ENCODE measurements at regions not wholly inside any gene's neighbourhood (a gene's known extent, or its start where the extent isn't known, plus 50 kb on each side); places are given as distances from the start of the nearest gene placed in this dataset.
A peak's percentile ranks its signal among the peaks of the same experiment; 100 is the strongest.
"Not testable (repeated sequence)": the region's sequence is repeated elsewhere in the genome, so short reads cannot be mapped to it uniquely, and the experiment has no call there.

GRCh38 chr9:81028504-81028903 is 660.8 kb downstream of the TLE1 start:
- POLR2A ChIA-PET = no interaction called here
- no peak overlapping the region for H3K27ac Mint-ChIP-seq
- H3K36me3 Mint-ChIP-seq = no peaks in the 10 kb centered on the region
- no peaks in the 10 kb centered on the region for H3K27me3 Mint-ChIP-seq
- DNase-seq (no peak), ATAC-seq (ENCODE audit: low read depth) (no peak)
- no peaks in the 10 kb centered on the region for H3K4me1 Mint-ChIP-seq
- no peak overlapping the region for H3K4me3 Mint-ChIP-seq
- no peaks in the 10 kb centered on the region for H3K9me3 Mint-ChIP-seq

- POLR2A ChIA-PET = no interaction called here
Observed at GRCh38 chr9:81022177-81022576, 667.2 kb downstream of the TLE1 start.

GRCh38 chr9:81014945-81015344 is 674.4 kb downstream of the TLE1 start:
- H3K27ac Mint-ChIP-seq = not testable (repeated sequence)

More at GRCh38 chr9:81022177-81022576, 667.2 kb downstream of the TLE1 start:
- ATAC-seq (ENCODE audit: low read depth) = no peak
- DNase-seq = no peak
- H3K27me3 Mint-ChIP-seq = no peaks in the 10 kb centered on the region
- no peak overlapping the region for H3K27ac Mint-ChIP-seq
- H3K9me3 Mint-ChIP-seq = no peaks in the 10 kb centered on the region
- H3K36me3 Mint-ChIP-seq = no peaks in the 10 kb centered on the region
- H3K4me1 Mint-ChIP-seq = no peaks in the 10 kb centered on the region
- H3K4me3 Mint-ChIP-seq = no peak overlapping the region

GRCh38 chr9:81013191-81013590 is 676.2 kb downstream of the TLE1 start:
- H3K4me1 Mint-ChIP-seq; H3K27ac Mint-ChIP-seq; POLR2A ChIA-PET; H3K36me3 Mint-ChIP-seq; H3K9me3 Mint-ChIP-seq; ATAC-seq (ENCODE audit: low read depth); DNase-seq; H3K27me3 Mint-ChIP-seq; H3K4me3 Mint-ChIP-seq: not testable (repeated sequence)

More at GRCh38 chr9:81014945-81015344, 674.4 kb downstream of the TLE1 start:
- H3K4me3 Mint-ChIP-seq; H3K36me3 Mint-ChIP-seq; POLR2A ChIA-PET; H3K27me3 Mint-ChIP-seq; DNase-seq; H3K4me1 Mint-ChIP-seq; H3K9me3 Mint-ChIP-seq; ATAC-seq (ENCODE audit: low read depth): not testable (repeated sequence)

GRCh38 chr9:81002906-81003305 is 686.4 kb downstream of the TLE1 start:
- Mint-ChIP-seq H3K9me3 (peaks cover 4% of the 10 kb centered on the region), H3K4me3 (no peak overlapping the region), H3K36me3 (no peaks in the 10 kb centered on the region), H3K27me3 (peaks cover 4% of the 10 kb centered on the region), H3K4me1 (peaks cover 4% of the 10 kb centered on the region), H3K27ac (no peak overlapping the region)
- POLR2A ChIA-PET = no interaction called here
- ATAC-seq (ENCODE audit: low read depth) (no peak), DNase-seq (no peak)

- DNase-seq = no peak
- H3K4me1 Mint-ChIP-seq = peaks cover 4% of the 10 kb centered on the region
- peak overlapping the region; percentile 40 for H3K27ac Mint-ChIP-seq
- H3K36me3 Mint-ChIP-seq = no peaks in the 10 kb centered on the region
- peaks cover 4% of the 10 kb centered on the region for H3K27me3 Mint-ChIP-seq
- no peak overlapping the region for H3K4me3 Mint-ChIP-seq
- POLR2A ChIA-PET = no interaction called here
- H3K9me3 Mint-ChIP-seq = peaks cover 4% of the 10 kb centered on the region
- ATAC-seq (ENCODE audit: low read depth) = peak; percentile 47
Observed at GRCh38 chr9:81002242-81002641, 687.1 kb downstream of the TLE1 start.

- DNase-seq (no peak), ATAC-seq (ENCODE audit: low read depth) (no peak)
- peaks cover 2% of the 10 kb centered on the region for H3K27me3 Mint-ChIP-seq
- H3K9me3 Mint-ChIP-seq = peaks cover 2% of the 10 kb centered on the region
- no peaks in the 10 kb centered on the region for H3K36me3 Mint-ChIP-seq
- POLR2A ChIA-PET = no interaction called here
- no peaks in the 10 kb centered on the region for H3K4me1 Mint-ChIP-seq
- no peak overlapping the region for H3K27ac Mint-ChIP-seq
- no peak overlapping the region for H3K4me3 Mint-ChIP-seq
Observed at GRCh38 chr9:80995759-80996158, 693.6 kb downstream of the TLE1 start.

- Mint-ChIP-seq H3K9me3 (no peaks in the 10 kb centered on the region), H3K36me3 (no peaks in the 10 kb centered on the region), H3K4me1 (no peaks in the 10 kb centered on the region), H3K27ac (no peak overlapping the region), H3K4me3 (no peak overlapping the region), H3K27me3 (no peaks in the 10 kb centered on the region)
- DNase-seq (no peak), ATAC-seq (ENCODE audit: low read depth) (no peak)
- POLR2A ChIA-PET = no interaction called here
Observed at GRCh38 chr9:80994892-80995291, 694.5 kb downstream of the TLE1 start.

GRCh38 chr9:80985595-80985994 is 703.8 kb downstream of the TLE1 start:
- DNase-seq; H3K4me1 Mint-ChIP-seq; H3K27ac Mint-ChIP-seq; H3K36me3 Mint-ChIP-seq; H3K4me3 Mint-ChIP-seq; H3K9me3 Mint-ChIP-seq; H3K27me3 Mint-ChIP-seq; POLR2A ChIA-PET; ATAC-seq (ENCODE audit: low read depth): not testable (repeated sequence)

GRCh38 chr9:80976403-80976802 is 712.9 kb downstream of the TLE1 start:
- ATAC-seq (ENCODE audit: low read depth) = no peak
- H3K27me3 Mint-ChIP-seq = peaks cover 2% of the 10 kb centered on the region
- peaks cover 13% of the 10 kb centered on the region for H3K9me3 Mint-ChIP-seq
- no peaks in the 10 kb centered on the region for H3K36me3 Mint-ChIP-seq
- no peak for DNase-seq
- H3K4me3 Mint-ChIP-seq = no peak overlapping the region
- POLR2A ChIA-PET = no interaction called here
- no peaks in the 10 kb centered on the region for H3K4me1 Mint-ChIP-seq
- H3K27ac Mint-ChIP-seq = no peak overlapping the region

GRCh38 chr9:80970377-80970776 is 719.0 kb downstream of the TLE1 start:
- DNase-seq; H3K4me1 Mint-ChIP-seq; H3K36me3 Mint-ChIP-seq; H3K4me3 Mint-ChIP-seq; POLR2A ChIA-PET; H3K27me3 Mint-ChIP-seq; H3K27ac Mint-ChIP-seq; ATAC-seq (ENCODE audit: low read depth): not testable (repeated sequence)
- H3K9me3 Mint-ChIP-seq = peaks cover 12% of the 10 kb centered on the region

GRCh38 chr9:80968611-80969010 is 720.7 kb downstream of the TLE1 start:
- no peak overlapping the region for H3K27ac Mint-ChIP-seq
- ATAC-seq (ENCODE audit: low read depth) (no peak), DNase-seq (no peak)
- no peaks in the 10 kb centered on the region for H3K4me1 Mint-ChIP-seq
- peaks cover 10% of the 10 kb centered on the region for H3K9me3 Mint-ChIP-seq
- no peaks in the 10 kb centered on the region for H3K27me3 Mint-ChIP-seq
- H3K36me3 Mint-ChIP-seq = no peaks in the 10 kb centered on the region
- no peak overlapping the region for H3K4me3 Mint-ChIP-seq
- POLR2A ChIA-PET = no interaction called here

- POLR2A ChIA-PET = no interaction called here
- ATAC-seq (ENCODE audit: low read depth) (no peak), DNase-seq (no peak)
- Mint-ChIP-seq H3K4me1 (no peaks in the 10 kb centered on the region), H3K36me3 (no peaks in the 10 kb centered on the region), H3K9me3 (peaks cover 11% of the 10 kb centered on the region), H3K27ac (no peak overlapping the region), H3K4me3 (no peak overlapping the region), H3K27me3 (no peaks in the 10 kb centered on the region)
Observed at GRCh38 chr9:80964914-80965313, 724.4 kb downstream of the TLE1 start.

GRCh38 chr9:80964374-80964773 is 725.0 kb downstream of the TLE1 start:
- Mint-ChIP-seq H3K4me3 (no peak overlapping the region), H3K4me1 (no peaks in the 10 kb centered on the region), H3K27ac (no peak overlapping the region), H3K27me3 (no peaks in the 10 kb centered on the region), H3K36me3 (no peaks in the 10 kb centered on the region), H3K9me3 (peaks cover 9% of the 10 kb centered on the region)
- DNase-seq (no peak), ATAC-seq (ENCODE audit: low read depth) (no peak)
- POLR2A ChIA-PET = no interaction called here

- Mint-ChIP-seq H3K36me3 (no peaks in the 10 kb centered on the region), H3K27ac (no peak overlapping the region), H3K9me3 (peaks cover 2% of the 10 kb centered on the region), H3K4me3 (no peak overlapping the region), H3K27me3 (no peaks in the 10 kb centered on the region), H3K4me1 (no peaks in the 10 kb centered on the region)
- DNase-seq = no peak
- ATAC-seq (ENCODE audit: low read depth) = no peak
- POLR2A ChIA-PET = no interaction called here
Observed at GRCh38 chr9:80957801-80958200, 731.5 kb downstream of the TLE1 start.

Data from activated naive CD8-positive, alpha-beta T cell treated with anti-CD3 and anti-CD28 coated beads, Interleukin-2, amount 10 ng/mL, durations not matched to agents 7 days and 5 days (primary cell).